ENCODE measurements at regions not wholly inside any gene's neighbourhood (a gene's known extent, or its start where the extent isn't known, plus 50 kb on each side); places are given as distances from the start of the nearest gene placed in this dataset.

DNA sequence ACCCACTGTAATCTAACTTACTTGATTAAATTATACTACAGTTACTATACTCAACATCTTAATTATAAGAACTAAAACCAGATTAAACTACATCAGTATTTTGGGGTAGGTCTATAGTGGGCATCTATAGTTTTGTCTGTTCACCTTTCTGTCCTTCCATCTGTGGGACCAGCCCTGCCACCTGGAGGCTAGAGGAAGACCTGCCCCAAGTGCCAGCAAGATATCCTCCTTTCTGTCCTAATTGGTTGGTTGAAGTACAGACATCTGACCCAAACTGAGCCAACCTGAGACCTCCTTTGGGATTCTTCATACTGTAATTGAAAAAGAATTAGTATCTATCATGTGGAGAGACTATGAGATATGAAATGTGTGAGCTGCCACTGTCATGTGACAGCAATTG, 172.2 kb upstream of the TLL1 start:
- H3K9me1 ChIP-seq (replicated peaks; ENCODE audit: control insufficient read depth, extremely low read depth, insufficient read depth, low read length) = no peaks in the 10 kb centered on the region
- no TSS peak for BruUV-seq (replicated peaks)
- TF ChIP-seq GATA2 (IDR thresholded peaks at IDR 0.05; ENCODE audit: insufficient read depth, insufficient read length, low read depth, low read length) = no peak
- TF ChIP-seq, protein P1, sequence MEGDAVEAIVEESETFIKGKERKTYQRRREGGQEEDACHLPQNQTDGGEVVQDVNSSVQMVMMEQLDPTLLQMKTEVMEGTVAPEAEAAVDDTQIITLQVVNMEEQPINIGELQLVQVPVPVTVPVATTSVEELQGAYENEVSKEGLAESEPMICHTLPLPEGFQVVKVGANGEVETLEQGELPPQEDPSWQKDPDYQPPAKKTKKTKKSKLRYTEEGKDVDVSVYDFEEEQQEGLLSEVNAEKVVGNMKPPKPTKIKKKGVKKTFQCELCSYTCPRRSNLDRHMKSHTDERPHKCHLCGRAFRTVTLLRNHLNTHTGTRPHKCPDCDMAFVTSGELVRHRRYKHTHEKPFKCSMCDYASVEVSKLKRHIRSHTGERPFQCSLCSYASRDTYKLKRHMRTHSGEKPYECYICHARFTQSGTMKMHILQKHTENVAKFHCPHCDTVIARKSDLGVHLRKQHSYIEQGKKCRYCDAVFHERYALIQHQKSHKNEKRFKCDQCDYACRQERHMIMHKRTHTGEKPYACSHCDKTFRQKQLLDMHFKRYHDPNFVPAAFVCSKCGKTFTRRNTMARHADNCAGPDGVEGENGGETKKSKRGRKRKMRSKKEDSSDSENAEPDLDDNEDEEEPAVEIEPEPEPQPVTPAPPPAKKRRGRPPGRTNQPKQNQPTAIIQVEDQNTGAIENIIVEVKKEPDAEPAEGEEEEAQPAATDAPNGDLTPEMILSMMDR (IDR thresholded peaks at IDR 0.05; ENCODE audit: extremely low read depth in 1 of 2, insufficient read depth in 1 of 2, low read depth in 1 of 2, low read length in 2 of 2) = peak; percentile 3 to 5
- CTCF ChIA-PET = interaction anchor here (0.7 to 1.6 kb wide), 7 partner anchors 10 to 391 kb away, joined by 3 to 4 read pairs (median 3); no protein-coding TSS in a partner anchor
- FAIRE-seq = no peak
- H3K27ac ChIP-seq (ENCODE audit: insufficient read depth, low read depth, low read length) = no peak overlapping the region
- H4K20me1 ChIP-seq (replicated peaks; ENCODE audit: control insufficient read depth, extremely low read depth, insufficient read depth, low read length) = no peaks in the 10 kb centered on the region
- H3K4me2 ChIP-seq (ENCODE audit: insufficient read depth, low read length) = no peak overlapping the region
- POLR2A ChIA-PET = no interaction called here
- no peaks in the 10 kb centered on the region for H3K9me3 ChIP-seq (replicated peaks; ENCODE audit: control insufficient read depth, insufficient read depth, low read length)
- DNase-seq (ENCODE audit: low read depth, low spot score) = no peak
- dilution Hi-C loops (cut with MboI; ENCODE audit: extremely low pct_ligation_motif_present, low sequenced_read_pairs) (no loop called here), intact Hi-C loops (cut with micrococcal nuclease) (loop anchor here (2.0 kb wide), 1 partner anchor 164 kb away; no protein-coding TSS in a partner anchor)
- H3K79me2 ChIP-seq (ENCODE audit: control insufficient read depth, insufficient read depth, low read length) = no peaks in the 10 kb centered on the region
- H3K4me1 ChIP-seq (ENCODE audit: control insufficient read depth, extremely low read depth, insufficient read depth, low read length) = no peaks in the 10 kb centered on the region
- H2AFZ ChIP-seq (ENCODE audit: low read depth, low read length) = no peak overlapping the region
- H3K4me3 ChIP-seq (replicated peaks in 1 of 3; ENCODE audit: insufficient read depth in 1 of 3, low read depth in 1 of 3, low read length in 3 of 3) = no peak overlapping the region
- H3K36me3 ChIP-seq (ENCODE audit: control insufficient read depth in 2 of 2, extremely low read depth in 1 of 2, insufficient read depth in 2 of 2, low read length in 2 of 2) = no peaks in the 10 kb centered on the region
- no peaks in the 10 kb centered on the region for H3K27me3 ChIP-seq (ENCODE audit: control insufficient read depth in 2 of 2, insufficient read depth in 2 of 2, low read length in 2 of 2)
- H3K9ac ChIP-seq (replicated peaks; ENCODE audit: extremely low read depth, insufficient read depth, low read length) = no peak overlapping the region

DNA sequence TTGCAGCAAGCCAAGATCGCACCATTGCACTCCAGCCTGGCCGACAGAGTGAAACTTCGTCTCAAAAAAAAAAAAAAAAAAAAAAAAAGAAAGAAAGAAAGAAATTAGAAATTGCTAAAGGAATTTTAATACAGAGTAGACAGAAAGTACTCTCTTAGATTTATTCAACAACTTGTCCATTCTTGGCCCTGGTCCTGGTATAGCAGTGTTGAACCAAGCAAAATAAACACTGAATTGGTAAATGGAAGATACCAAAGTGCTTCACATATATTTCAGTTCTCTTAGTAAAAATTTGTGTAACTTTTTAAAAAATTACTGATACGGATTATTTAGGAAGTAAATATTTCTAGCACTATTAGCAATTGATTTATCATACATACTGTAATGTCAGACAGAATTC, 165.9 kb upstream of the TLL1 start:
- TF ChIP-seq GATA2 (IDR thresholded peaks at IDR 0.05; ENCODE audit: insufficient read depth, insufficient read length, low read depth, low read length) (no peak), JUN (IDR thresholded peaks at IDR 0.05; ENCODE audit: borderline replicate concordance, insufficient read depth, insufficient read length, low read depth) (no peak), MYC (IDR thresholded peaks at IDR 0.05; ENCODE audit: low read depth, low read length) (no peak), POLR2AphosphoS5 (IDR thresholded peaks at IDR 0.05; ENCODE audit: insufficient read depth, low read depth, low read length) (no peak), POLR2A (IDR thresholded peaks at IDR 0.05; ENCODE audit: low read depth, low read length) (no peak), EZH2 (IDR thresholded peaks at IDR 0.05; ENCODE audit: borderline replicate concordance, low read depth, low read length, severe bottlenecking) (no peak), FOS (IDR thresholded peaks at IDR 0.05; ENCODE audit: borderline replicate concordance, insufficient read depth, low read length) (no peak)
- TF ChIP-seq, protein P1 (IDR thresholded peaks at IDR 0.05; ENCODE audit: extremely low read depth in 1 of 2, insufficient read depth in 1 of 2, low read depth in 1 of 2, low read length in 2 of 2) = no peak
- TF ChIP-seq, protein P2, sequence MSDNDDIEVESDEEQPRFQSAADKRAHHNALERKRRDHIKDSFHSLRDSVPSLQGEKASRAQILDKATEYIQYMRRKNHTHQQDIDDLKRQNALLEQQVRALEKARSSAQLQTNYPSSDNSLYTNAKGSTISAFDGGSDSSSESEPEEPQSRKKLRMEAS (IDR thresholded peaks at IDR 0.05; ENCODE audit: insufficient read depth, insufficient read length) = no peak
- FAIRE-seq (no peak), DNase-seq (ENCODE audit: low read depth, low spot score) (no peak)
- no peak overlapping the region for H3K4me3 ChIP-seq (replicated peaks in 1 of 3; ENCODE audit: insufficient read depth in 1 of 3, low read depth in 1 of 3, low read length in 3 of 3)
- no peak overlapping the region for H3K27ac ChIP-seq (ENCODE audit: insufficient read depth, low read depth, low read length)
- H3K4me1 ChIP-seq (ENCODE audit: control insufficient read depth, extremely low read depth, insufficient read depth, low read length) = peaks cover 4% of the 10 kb centered on the region
- no peaks in the 10 kb centered on the region for H3K36me3 ChIP-seq (ENCODE audit: control insufficient read depth in 2 of 2, extremely low read depth in 1 of 2, insufficient read depth in 2 of 2, low read length in 2 of 2)
- POLR2A ChIA-PET = no interaction called here
- dilution Hi-C loops (cut with MboI; ENCODE audit: extremely low pct_ligation_motif_present, low sequenced_read_pairs) (no loop called here), intact Hi-C loops (cut with micrococcal nuclease) (no loop called here)
- CTCF ChIA-PET = no interaction called here
- no peak overlapping the region for H3K4me2 ChIP-seq (ENCODE audit: insufficient read depth, low read length)
- no peak overlapping the region for H3K9ac ChIP-seq (replicated peaks; ENCODE audit: extremely low read depth, insufficient read depth, low read length)
- no peaks in the 10 kb centered on the region for H4K20me1 ChIP-seq (replicated peaks; ENCODE audit: control insufficient read depth, extremely low read depth, insufficient read depth, low read length)
- no peaks in the 10 kb centered on the region for H3K9me3 ChIP-seq (replicated peaks; ENCODE audit: control insufficient read depth, insufficient read depth, low read length)
- no peaks in the 10 kb centered on the region for H3K79me2 ChIP-seq (ENCODE audit: control insufficient read depth, insufficient read depth, low read length)
- no peaks in the 10 kb centered on the region for H3K27me3 ChIP-seq (ENCODE audit: control insufficient read depth in 2 of 2, insufficient read depth in 2 of 2, low read length in 2 of 2)
- no peaks in the 10 kb centered on the region for H3K9me1 ChIP-seq (replicated peaks; ENCODE audit: control insufficient read depth, extremely low read depth, insufficient read depth, low read length)
- BruUV-seq (replicated peaks) = no TSS peak
- no peak overlapping the region for H2AFZ ChIP-seq (ENCODE audit: low read depth, low read length)
